Brain microvascular endothelial cell (primary cell): ENCODE measurements at regions not wholly inside any gene's neighbourhood (a gene's known extent, or its start where the extent isn't known, plus 50 kb on each side); places are given as distances from the start of the nearest gene placed in this dataset.
"Not testable (repeated sequence)": the region's sequence is repeated elsewhere in the genome, so short reads cannot be mapped to it uniquely, and the experiment has no call there.

Source experiments
- DNase-seq: peaks from one replicate; pipeline ENCODE4 v3.0.0-alpha.2; 2020
- H3K27ac ChIP-seq: fragments of 250-450 bp; sonication (Bioruptor Pico); 2 replicates; pipeline ENCODE4 v1.5.1; 2020; ENCODE audit warnings: mild to moderate bottlenecking, moderate library complexity
- H3K27me3 ChIP-seq: fragments of 250-450 bp; sonication (Bioruptor Pico); replicated peaks from 2 replicates; pipeline ENCODE4 v1.5.1; 2020; ENCODE audit warnings: mild to moderate bottlenecking
- H3K36me3 ChIP-seq: fragments of 250-450 bp; sonication (Bioruptor Pico); replicated peaks from 2 replicates; pipeline ENCODE4 v1.5.1; 2020; ENCODE audit warnings: mild to moderate bottlenecking
- H3K4me3 ChIP-seq: 2 replicates; pipeline ENCODE4 v1.5.1; 2011; ENCODE audit warnings: low read depth, mild to moderate bottlenecking, control low read depth, low read length, moderate library complexity
- in situ Hi-C: cut with HindIII; loops from 2 replicates; pipeline ENCODE4 v1.10.0; 2017; ENCODE audit warnings: low sequenced_read_pairs, low pct_ligation_motif_present
- TF ChIP-seq, protein P1 (sequence below): IDR thresholded peaks from 2 replicates; pipeline ENCODE4 v1.5.1; 2011; ENCODE audit warnings: low read depth, mild to moderate bottlenecking, moderate library complexity, low read length, control low read depth, inconsistent platforms; ENCODE audit errors: missing control alignments

GRCh38 chr15:88997531-88997930, 84.4 kb upstream of the MFGE8 start:
- H3K27me3 ChIP-seq = no peaks in the 10 kb centered on the region
- no peak for DNase-seq
- in situ Hi-C loops = no loop called here
- no peak overlapping the region for H3K4me3 ChIP-seq
- TF ChIP-seq, protein P1, sequence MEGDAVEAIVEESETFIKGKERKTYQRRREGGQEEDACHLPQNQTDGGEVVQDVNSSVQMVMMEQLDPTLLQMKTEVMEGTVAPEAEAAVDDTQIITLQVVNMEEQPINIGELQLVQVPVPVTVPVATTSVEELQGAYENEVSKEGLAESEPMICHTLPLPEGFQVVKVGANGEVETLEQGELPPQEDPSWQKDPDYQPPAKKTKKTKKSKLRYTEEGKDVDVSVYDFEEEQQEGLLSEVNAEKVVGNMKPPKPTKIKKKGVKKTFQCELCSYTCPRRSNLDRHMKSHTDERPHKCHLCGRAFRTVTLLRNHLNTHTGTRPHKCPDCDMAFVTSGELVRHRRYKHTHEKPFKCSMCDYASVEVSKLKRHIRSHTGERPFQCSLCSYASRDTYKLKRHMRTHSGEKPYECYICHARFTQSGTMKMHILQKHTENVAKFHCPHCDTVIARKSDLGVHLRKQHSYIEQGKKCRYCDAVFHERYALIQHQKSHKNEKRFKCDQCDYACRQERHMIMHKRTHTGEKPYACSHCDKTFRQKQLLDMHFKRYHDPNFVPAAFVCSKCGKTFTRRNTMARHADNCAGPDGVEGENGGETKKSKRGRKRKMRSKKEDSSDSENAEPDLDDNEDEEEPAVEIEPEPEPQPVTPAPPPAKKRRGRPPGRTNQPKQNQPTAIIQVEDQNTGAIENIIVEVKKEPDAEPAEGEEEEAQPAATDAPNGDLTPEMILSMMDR = no peak
- H3K36me3 ChIP-seq = no peaks in the 10 kb centered on the region
- H3K27ac ChIP-seq = no peak overlapping the region

GRCh38 chr15:88998980-88999713, 86.0 kb upstream of the MFGE8 start:
- no peak overlapping the region for H3K4me3 ChIP-seq
- H3K36me3 ChIP-seq = no peaks in the 10 kb centered on the region
- no peaks in the 10 kb centered on the region for H3K27me3 ChIP-seq
- TF ChIP-seq, protein P1 = no peak
- in situ Hi-C loops = no loop called here
- no peak for DNase-seq
- no peak overlapping the region for H3K27ac ChIP-seq

DNA sequence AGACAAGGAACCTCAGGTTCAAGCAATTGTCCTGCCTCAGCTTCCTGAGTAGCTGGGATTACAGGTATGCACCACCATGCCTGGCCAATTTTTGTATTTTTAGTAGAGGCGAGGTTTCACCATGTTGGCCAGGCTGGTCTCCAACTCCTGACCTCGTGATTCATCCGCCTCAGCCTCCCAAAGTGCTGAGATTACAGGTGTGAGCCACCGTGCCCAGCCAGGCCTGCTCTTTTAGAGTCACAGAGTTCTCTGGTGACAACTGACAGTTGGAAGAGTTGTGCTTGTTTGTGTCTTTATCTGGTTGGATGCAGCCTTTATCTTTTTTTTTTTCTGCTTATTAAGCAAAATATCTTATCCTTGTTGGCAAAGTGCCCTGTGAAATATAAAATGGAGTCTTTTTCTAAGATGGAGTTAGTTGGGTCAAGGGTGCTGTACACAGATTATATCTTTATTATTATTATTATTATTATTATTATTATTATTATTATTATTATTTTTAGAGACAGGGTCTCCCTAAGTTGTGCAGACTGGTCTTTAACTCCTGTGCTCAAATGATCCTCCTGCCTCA, 86.5 kb upstream of the ABHD2 start:
- not testable (repeated sequence) for H3K36me3 ChIP-seq, H3K27ac ChIP-seq, DNase-seq, H3K4me3 ChIP-seq, H3K27me3 ChIP-seq
- in situ Hi-C loops = loop anchor here (25.0 kb wide), 1 partner anchor 89 kb away; the partner anchor contains the start of gene MFGE8

GRCh38 chr15:89002281-89002761, 85.9 kb upstream of the ABHD2 start:
- H3K36me3 ChIP-seq = no peaks in the 10 kb centered on the region
- H3K27ac ChIP-seq = peak overlapping the region; percentile 41
- H3K27me3 ChIP-seq = no peaks in the 10 kb centered on the region
- peak; percentile 70 for DNase-seq
- in situ Hi-C loops = loop anchor here (25.0 kb wide), 1 partner anchor 90 kb away; the partner anchor contains the start of gene MFGE8
- TF ChIP-seq, protein P1 = no peak
- H3K4me3 ChIP-seq = no peak overlapping the region

DNA sequence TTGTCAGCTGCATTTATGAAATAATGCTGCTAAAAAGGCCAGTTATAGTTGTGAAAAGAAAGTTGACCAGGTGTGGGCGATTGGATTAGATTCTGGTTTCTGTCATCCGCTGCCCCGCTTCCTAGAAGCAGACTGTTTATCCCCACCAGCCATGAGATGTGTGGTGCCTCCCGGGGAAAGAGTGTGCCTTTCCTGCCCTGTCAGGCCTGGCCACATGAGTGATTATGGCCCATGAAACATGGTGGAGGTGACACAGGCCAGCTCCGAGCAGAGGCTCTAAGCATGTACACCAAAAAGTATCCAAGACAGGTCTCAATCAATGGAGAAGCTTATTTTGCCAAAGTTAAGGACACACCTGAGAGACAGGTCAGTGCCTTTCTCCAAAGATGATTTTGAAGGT, 85.4 kb upstream of the ABHD2 start:
- TF ChIP-seq, protein P1 = no peak

More for the DNA sequence above, 85.4 kb upstream of the ABHD2 start:
- Histone ChIP-seq H3K27me3 (no peaks in the 10 kb centered on the region), H3K27ac (peak overlapping the region; percentile 41), H3K36me3 (no peaks in the 10 kb centered on the region), H3K4me3 (no peak overlapping the region)
- in situ Hi-C loops = loop anchor here (25.0 kb wide), 1 partner anchor 91 kb away; the partner anchor contains the start of gene MFGE8
- DNase-seq = no peak
